ENCODE measurements at regions not wholly inside any gene's neighbourhood (a gene's known extent, or its start where the extent isn't known, plus 50 kb on each side); places are given as distances from the start of the nearest gene placed in this dataset.

GRCh38 chr16:50444526-50444925, 75.7 kb upstream of the BRD7 start:
- TF ChIP-seq CTCF (conservative IDR thresholded peaks at IDR 0.05; ENCODE audit: low read depth, low read length), result no peak
- no peak for TF ChIP-seq EZH2 (IDR thresholded peaks at IDR 0.05; ENCODE audit: borderline replicate concordance, low read depth, low read length, poor library complexity, severe bottlenecking)
